ENCODE measurements at regions not wholly inside any gene's neighbourhood (a gene's known extent, or its start where the extent isn't known, plus 50 kb on each side); places are given as distances from the start of the nearest gene placed in this dataset.
"Not testable (repeated sequence)": the region's sequence is repeated elsewhere in the genome, so short reads cannot be mapped to it uniquely, and the experiment has no call there.

- no peak for DNase-seq (ENCODE audit: low spot score)
These were observed 179.8 kb upstream of the RIMS1 start for GRCh38 chr6:71706523-71706922.

GRCh38 chr6:71707059-71707458 lies 179.3 kb upstream of the RIMS1 start:
- DNase-seq (ENCODE audit: low spot score) = no peak

GRCh38 chr6:71720705-71721104 lies 165.6 kb upstream of the RIMS1 start:
- DNase-seq (ENCODE audit: low spot score) = no peak

GRCh38 chr6:71721642-71722041 lies 164.7 kb upstream of the RIMS1 start:
- no peak for DNase-seq (ENCODE audit: low spot score)

GRCh38 chr6:71722736-71723135 lies 163.6 kb upstream of the RIMS1 start:
- DNase-seq (ENCODE audit: low spot score) = no peak

GRCh38 chr6:71724456-71725125 lies 161.8 kb upstream of the RIMS1 start:
- DNase-seq (ENCODE audit: low spot score) = no peak

GRCh38 chr6:71725126-71725470 lies 161.3 kb upstream of the RIMS1 start:
- no peak for DNase-seq (ENCODE audit: low spot score)

GRCh38 chr6:71726121-71726520 lies 160.2 kb upstream of the RIMS1 start:
- no peak for DNase-seq (ENCODE audit: low spot score)

GRCh38 chr6:71727632-71728294 lies 158.6 kb upstream of the RIMS1 start:
- DNase-seq (ENCODE audit: low spot score) = no peak

- no peak for DNase-seq (ENCODE audit: low spot score)
These were observed 156.1 kb upstream of the RIMS1 start for GRCh38 chr6:71730284-71730683.

GRCh38 chr6:71733970-71734899 lies 152.1 kb upstream of the RIMS1 start:
- DNase-seq (ENCODE audit: low spot score) = no peak

- DNase-seq (ENCODE audit: low spot score) = no peak
These were observed 148.4 kb upstream of the RIMS1 start for GRCh38 chr6:71737953-71738352.

- DNase-seq (ENCODE audit: low spot score) = no peak
These were observed 140.8 kb upstream of the RIMS1 start for GRCh38 chr6:71745525-71745924.

- DNase-seq (ENCODE audit: low spot score) = no peak
These were observed 120.1 kb upstream of the RIMS1 start for GRCh38 chr6:71766146-71766760.

- no peak for DNase-seq (ENCODE audit: low spot score)
These were observed 119.6 kb upstream of the RIMS1 start for GRCh38 chr6:71766796-71767195.

- no peak for DNase-seq (ENCODE audit: low spot score)
These were observed 118.0 kb upstream of the RIMS1 start for GRCh38 chr6:71768356-71768755.

GRCh38 chr6:71808865-71809264 lies 77.5 kb upstream of the RIMS1 start:
- no peak for DNase-seq (ENCODE audit: low spot score)

GRCh38 chr6:71810880-71811279 lies 75.5 kb upstream of the RIMS1 start:
- no peak for DNase-seq (ENCODE audit: low spot score)

- no peak for DNase-seq (ENCODE audit: low spot score)
These were observed 63.7 kb upstream of the RIMS1 start for GRCh38 chr6:71822625-71823024.

GRCh38 chr6:71832110-71832764 lies 54.1 kb upstream of the RIMS1 start:
- DNase-seq (ENCODE audit: low spot score) = not testable (repeated sequence)
